Mesendoderm (in vitro differentiated cells): ENCODE measurements at regions not wholly inside any gene's neighbourhood (a gene's known extent, or its start where the extent isn't known, plus 50 kb on each side); places are given as distances from the start of the nearest gene placed in this dataset.

Experiments used
- DNase-seq: peaks from one replicate; pipeline ENCODE4 v3.0.0; 2013
- H2AK5ac ChIP-seq: 2 replicates; pipeline ENCODE4 v1.6.1; 2013; ENCODE audit warnings: low read length, inconsistent platforms
- H2BK120ac ChIP-seq: 2 replicates; pipeline ENCODE4 v1.6.1; 2013; ENCODE audit warnings: low read depth, mild to moderate bottlenecking, low read length, moderate library complexity, mixed read lengths
- H2BK15ac ChIP-seq: replicated peaks from 2 replicates; pipeline ENCODE4 v1.6.1; 2013; ENCODE audit warnings: low read depth, mild to moderate bottlenecking, moderate library complexity
- H2BK5ac ChIP-seq: 2 replicates; pipeline ENCODE4 v1.6.1; 2013; ENCODE audit warnings: low read length, inconsistent platforms
- H3K18ac ChIP-seq: 2 replicates; pipeline ENCODE4 v1.6.1; 2013; ENCODE audit warnings: mild to moderate bottlenecking, low read length, mixed read lengths
- H3K23ac ChIP-seq: one replicate; pipeline ENCODE4 v1.6.1; 2013; ENCODE audit warnings: low read length
- H3K27ac ChIP-seq: 2 replicates; pipeline ENCODE4 v1.5.1; 2013; ENCODE audit warnings: low read depth, mild to moderate bottlenecking, inconsistent platforms, low read length, moderate library complexity
- H3K27me3 ChIP-seq: 2 replicates; pipeline ENCODE4 v1.6.1; 2013; ENCODE audit warnings: low read length, control low read depth, mild to moderate bottlenecking, inconsistent platforms; ENCODE audit not compliant: insufficient read depth, poor library complexity
- H3K36me3 ChIP-seq: 2 replicates; pipeline ENCODE4 v1.6.1; 2013; ENCODE audit warnings: low read length, inconsistent platforms; ENCODE audit not compliant: control insufficient read depth, insufficient read depth
- H3K4ac ChIP-seq: one replicate; pipeline ENCODE4 v1.6.1; 2013; ENCODE audit warnings: low read depth, mild to moderate bottlenecking, low read length, moderate library complexity
- H3K4me1 ChIP-seq: 2 replicates; pipeline ENCODE4 v1.6.1; 2013; ENCODE audit warnings: low read depth, low read length, inconsistent platforms; ENCODE audit not compliant: control insufficient read depth
- H3K4me2 ChIP-seq: 2 replicates; pipeline ENCODE4 v1.6.1; 2013; ENCODE audit warnings: low read length
- H3K4me3 ChIP-seq: 2 replicates; pipeline ENCODE4 v1.5.1; 2013; ENCODE audit warnings: mild to moderate bottlenecking, low read length
- H3K56ac ChIP-seq: one replicate; pipeline ENCODE4 v1.6.1; 2013; ENCODE audit warnings: low read length
- H3K79me1 ChIP-seq: 2 replicates; pipeline ENCODE4 v1.6.1; 2013; ENCODE audit warnings: low read length, inconsistent platforms
- H3K79me2 ChIP-seq: 2 replicates; pipeline ENCODE4 v1.6.1; 2013; ENCODE audit warnings: mild to moderate bottlenecking, low read length; ENCODE audit not compliant: control insufficient read depth, insufficient read depth
- H3K9ac ChIP-seq: 2 replicates; pipeline ENCODE4 v1.6.1; 2013; ENCODE audit warnings: low read length, inconsistent platforms
- H4K5ac ChIP-seq: one replicate; pipeline ENCODE4 v1.6.1; 2013; ENCODE audit warnings: low read length
- H4K8ac ChIP-seq: one replicate; pipeline ENCODE4 v1.6.1; 2013; ENCODE audit warnings: low read depth, mild to moderate bottlenecking, control low read depth, low read length, moderate library complexity
- WGBS: extraction: QIAGEN DNeasy Blood & Tissue Kit; methylation state at CpG from one replicate; pipeline ENCODE4 v1.1.7; 2013; ENCODE audit warnings: low lambda C conversion rate, missing lambda C conversion rate; ENCODE audit not compliant: insufficient coverage; ENCODE audit errors: extremely low coverage; 5-methylcytosine and 5-hydroxymethylcytosine counted together

- Histone ChIP-seq H3K4ac (no peak overlapping the region), H2BK15ac (no peak overlapping the region), H4K5ac (no peak overlapping the region), H3K79me2 (no peaks in the 10 kb centered on the region), H2BK5ac (peak overlapping the region; percentile 16), H2BK120ac (no peak overlapping the region), H3K18ac (peak overlapping the region; percentile 10), H3K36me3 (no peaks in the 10 kb centered on the region), H3K27ac (peak overlapping the region; percentile 15), H3K23ac (no peak overlapping the region), H3K4me1 (peaks cover 6% of the 10 kb centered on the region), H3K27me3 (no peaks in the 10 kb centered on the region), H3K4me3 (no peak overlapping the region), H2AK5ac (no peak overlapping the region), H3K56ac (peak overlapping the region; percentile 17), H4K8ac (no peak overlapping the region), H3K79me1 (no peaks in the 10 kb centered on the region), H3K4me2 (no peak overlapping the region), H3K9ac (no peak overlapping the region)
- WGBS = no CpG with 5 or more reads among the region's 10 CpGs
- peak; percentile 89 for DNase-seq
Measured at GRCh38 chr2:204321027-204321800, 224.1 kb upstream of the PARD3B start.

- H2BK15ac ChIP-seq = no peak overlapping the region
- H3K23ac ChIP-seq = no peak overlapping the region
- peak overlapping the region; percentile 1 for H3K4ac ChIP-seq
- H3K18ac ChIP-seq = peak overlapping the region; percentile 10
- peak overlapping the region; percentile 15 for H3K27ac ChIP-seq
- no peaks in the 10 kb centered on the region for H3K79me1 ChIP-seq
- no peak overlapping the region for H3K4me2 ChIP-seq
- H3K36me3 ChIP-seq = no peaks in the 10 kb centered on the region
- no peak overlapping the region for H3K4me3 ChIP-seq
- H2AK5ac ChIP-seq = peak overlapping the region; percentile 24
- no peaks in the 10 kb centered on the region for H3K79me2 ChIP-seq
- H3K27me3 ChIP-seq = no peaks in the 10 kb centered on the region
- peak overlapping the region; percentile 90 for H2BK120ac ChIP-seq
- no CpG with 5 or more reads among the region's 9 CpGs for WGBS
- peak overlapping the region; percentile 22 for H2BK5ac ChIP-seq
- H4K8ac ChIP-seq = no peak overlapping the region
- no peak overlapping the region for H3K9ac ChIP-seq
- DNase-seq = peak; percentile 49
- peaks cover 6% of the 10 kb centered on the region for H3K4me1 ChIP-seq
- peak overlapping the region; percentile 29 for H4K5ac ChIP-seq
- H3K56ac ChIP-seq = peak overlapping the region; percentile 26
Measured at GRCh38 chr2:204321910-204322751, 223.1 kb upstream of the PARD3B start.

- H3K56ac ChIP-seq = no peak overlapping the region
- H3K27me3 ChIP-seq = no peaks in the 10 kb centered on the region
- H3K4me1 ChIP-seq = peaks cover 6% of the 10 kb centered on the region
- no peaks in the 10 kb centered on the region for H3K79me2 ChIP-seq
- H3K9ac ChIP-seq = no peak overlapping the region
- no peak overlapping the region for H2BK5ac ChIP-seq
- H2BK120ac ChIP-seq = no peak overlapping the region
- no peak overlapping the region for H4K5ac ChIP-seq
- DNase-seq = peak; percentile 88
- H3K23ac ChIP-seq = no peak overlapping the region
- H3K4ac ChIP-seq = no peak overlapping the region
- H3K36me3 ChIP-seq = no peaks in the 10 kb centered on the region
- WGBS = no CpG with 5 or more reads among the region's 7 CpGs
- no peak overlapping the region for H2AK5ac ChIP-seq
- H4K8ac ChIP-seq = no peak overlapping the region
- no peaks in the 10 kb centered on the region for H3K79me1 ChIP-seq
- no peak overlapping the region for H3K27ac ChIP-seq
- H2BK15ac ChIP-seq = no peak overlapping the region
- no peak overlapping the region for H3K4me3 ChIP-seq
- H3K4me2 ChIP-seq = no peak overlapping the region
- H3K18ac ChIP-seq = no peak overlapping the region
Measured at GRCh38 chr2:204325468-204325867, 219.8 kb upstream of the PARD3B start.

GRCh38 chr2:204328373-204328772 lies 216.9 kb upstream of the PARD3B start:
- no peak overlapping the region for H2AK5ac ChIP-seq
- H4K8ac ChIP-seq = no peak overlapping the region
- no peak overlapping the region for H2BK5ac ChIP-seq
- no peak overlapping the region for H4K5ac ChIP-seq
- no peak overlapping the region for H3K27ac ChIP-seq
- no peaks in the 10 kb centered on the region for H3K79me2 ChIP-seq
- WGBS = no CpG with 5 or more reads among the region's 7 CpGs
- H3K23ac ChIP-seq = no peak overlapping the region
- H3K56ac ChIP-seq = no peak overlapping the region
- H3K79me1 ChIP-seq = no peaks in the 10 kb centered on the region
- no peak overlapping the region for H3K4me3 ChIP-seq
- H3K4me2 ChIP-seq = no peak overlapping the region
- no peak overlapping the region for H3K9ac ChIP-seq
- no peak overlapping the region for H3K4ac ChIP-seq
- no peaks in the 10 kb centered on the region for H3K4me1 ChIP-seq
- H2BK15ac ChIP-seq = no peak overlapping the region
- no peak overlapping the region for H3K18ac ChIP-seq
- H3K27me3 ChIP-seq = no peaks in the 10 kb centered on the region
- no peak overlapping the region for H2BK120ac ChIP-seq
- no peak for DNase-seq
- no peaks in the 10 kb centered on the region for H3K36me3 ChIP-seq

- Histone ChIP-seq H3K36me3 (no peaks in the 10 kb centered on the region), H4K5ac (no peak overlapping the region), H3K4me3 (no peak overlapping the region), H3K4me1 (no peaks in the 10 kb centered on the region), H2BK15ac (no peak overlapping the region), H3K27me3 (no peaks in the 10 kb centered on the region), H3K4ac (no peak overlapping the region), H2BK120ac (no peak overlapping the region), H3K27ac (no peak overlapping the region), H4K8ac (no peak overlapping the region), H3K56ac (no peak overlapping the region), H3K9ac (no peak overlapping the region), H3K79me2 (no peaks in the 10 kb centered on the region), H3K18ac (no peak overlapping the region), H3K79me1 (no peaks in the 10 kb centered on the region), H2BK5ac (no peak overlapping the region), H3K4me2 (no peak overlapping the region), H3K23ac (no peak overlapping the region), H2AK5ac (no peak overlapping the region)
- no peak for DNase-seq
- WGBS = no CpG with 5 or more reads among the region's 6 CpGs
Measured at GRCh38 chr2:204329016-204329415, 216.3 kb upstream of the PARD3B start.
